GM12878 (cell line): ENCODE measurements at regions not wholly inside any gene's neighbourhood (a gene's known extent, or its start where the extent isn't known, plus 50 kb on each side); places are given as distances from the start of the nearest gene placed in this dataset.

ENCODE experiments used
- ATAC-seq: fragments of 200-7000 bp; cut with Tn5 transposase; 3 replicates; pipeline ENCODE4 v1.9.1; 2020; ENCODE audit warnings: mild to moderate bottlenecking, moderate library complexity
- BruUV-seq: library from RNA; stranded (reverse); fragments of 400-500 nt; replicated peaks from 2 replicates; lab custom pipeline; 2021; lab: Mats Ljungman, UMichigan
- CTCF ChIA-PET: fragments of 300-600 bp; sonication (Branson Sonifier 250); formaldehyde crosslinking; extraction: SDS; loops from one replicate; lab custom pipeline; 2021; ENCODE audit warnings: inconsistent platforms; lab: Yijun Ruan, JAX
- POLR2A ChIA-PET: fragments of 350-600 bp; formaldehyde crosslinking; extraction: SDS; loops from one replicate; lab custom pipeline; 2021; ENCODE audit warnings: inconsistent platforms; lab: Charles Lee
- RAD21 ChIA-PET: fragments of 300-600 bp; sonication (Branson Sonifier 250); formaldehyde crosslinking; loops from one replicate; lab custom pipeline; 2023; ENCODE audit warnings: antibody characterized with exemption; ENCODE audit not compliant: unreplicated experiment; lab: Charles Lee
- SMC1A ChIA-PET: fragments of 300-600 bp; sonication (Branson Sonifier 250); formaldehyde crosslinking; loops from one replicate; lab custom pipeline; 2023; ENCODE audit not compliant: unreplicated experiment, uncharacterized antibody; lab: Charles Lee
- DNase-seq: peaks from one replicate; pipeline ENCODE4 v3.0.0-alpha.2; 2011; ENCODE audit warnings: low read depth, low spot score
- FAIRE-seq: peaks from 3 replicates; lab custom pipeline; 2011; peaks lifted over from hg19 to GRCh38; lab: Jason Lieb, UNC
- H2AFZ ChIP-seq: 2 replicates; pipeline ENCODE4 v1.6.0; 2011; ENCODE audit warnings: low read depth, low read length, control low read depth; ENCODE audit not compliant: control insufficient read depth
- H3K27ac ChIP-seq: 2 replicates; pipeline ENCODE4 v1.5.1; 2011; ENCODE audit warnings: control low read depth; ENCODE audit not compliant: control insufficient read depth, insufficient read depth
- H3K27me3 ChIP-seq, 2 experiments: replicated peaks in 1 of 2; 2 replicates each; pipeline versions ENCODE4 v1.6.0 to v1.6.1; 2011; ENCODE audit warnings: low read length in 1 of 2; ENCODE audit not compliant: control insufficient read depth in 2 of 2, insufficient read depth in 2 of 2
- H3K36me3 ChIP-seq, 2 experiments: 2 replicates each; pipeline ENCODE4 v1.5.1; 2011; ENCODE audit warnings: low read length in 1 of 2; ENCODE audit not compliant: control insufficient read depth in 2 of 2, insufficient read depth in 2 of 2
- H3K4me1 ChIP-seq: 2 replicates; pipeline ENCODE4 v1.6.1; 2011; ENCODE audit warnings: mild to moderate bottlenecking, low read length, moderate library complexity, mixed read lengths; ENCODE audit not compliant: control insufficient read depth, insufficient read depth
- H3K4me2 ChIP-seq: 2 replicates; pipeline ENCODE4 v1.6.0; 2011; ENCODE audit warnings: control low read depth; ENCODE audit not compliant: control insufficient read depth, insufficient read depth
- H3K4me3 ChIP-seq: fragments of 200-600 bp; sonication (generic); 2 replicates; pipeline ENCODE4 v1.5.1; 2016
- H3K79me2 ChIP-seq: 2 replicates; pipeline ENCODE4 v1.6.0; 2011; ENCODE audit warnings: low read length; ENCODE audit not compliant: control insufficient read depth, insufficient read depth
- H3K9ac ChIP-seq: 2 replicates; pipeline ENCODE4 v1.8.0; 2011; ENCODE audit warnings: low read length, control low read depth, mixed read lengths; ENCODE audit not compliant: control insufficient read depth, insufficient read depth
- H3K9me3 ChIP-seq: replicated peaks from 3 replicates; pipeline ENCODE4 v1.5.1; 2011; ENCODE audit warnings: mild to moderate bottlenecking, low read length; ENCODE audit not compliant: control insufficient read depth, insufficient read depth
- H4K20me1 ChIP-seq: 2 replicates; pipeline ENCODE4 v1.6.0; 2011; ENCODE audit not compliant: control insufficient read depth, insufficient read depth
- BACH1 ChIP-seq: fragments of 450-650 bp; IDR thresholded peaks from 2 replicates; pipeline ENCODE4 v1.6.1; 2017; ENCODE audit warnings: mild to moderate bottlenecking, borderline replicate concordance
- BHLHE40 ChIP-seq, 2 experiments: fragments of 450-650 bp in 1 of 2; IDR thresholded peaks; 2 replicates each; pipeline ENCODE4 v1.6.1; 2011 to 2017; ENCODE audit warnings: low read depth in 2 of 2, borderline replicate concordance in 1 of 2, improper control_type of control experiment in 1 of 2, low read length in 1 of 2, mild to moderate bottlenecking in 1 of 2
- CBX3 ChIP-seq: fragments of 200-600 bp; sonication (generic); IDR thresholded peaks from 2 replicates; pipeline ENCODE4 v1.6.1; 2016; ENCODE audit warnings: low read depth, borderline replicate concordance
- CHD1 ChIP-seq: IDR thresholded peaks from 2 replicates; pipeline ENCODE4 v1.6.1; 2012; ENCODE audit warnings: low read depth, low read length, improper control_type of control experiment
- CUX1 ChIP-seq: IDR thresholded peaks from 2 replicates; pipeline ENCODE4 v1.6.1; 2012; ENCODE audit warnings: improper control_type of control experiment, low read depth, low read length; ENCODE audit not compliant: insufficient replicate concordance
- E2F8 ChIP-seq: fragments of 450-650 bp; IDR thresholded peaks from 2 replicates; pipeline ENCODE4 v1.6.1; 2018; ENCODE audit warnings: mild to moderate bottlenecking, low read depth, moderate library complexity; ENCODE audit not compliant: partially characterized antibody
- EZH2 ChIP-seq: IDR thresholded peaks from 2 replicates; pipeline ENCODE4 v1.6.1; 2012; ENCODE audit warnings: low read depth, mild to moderate bottlenecking, control low read depth, inconsistent platforms, low read length, borderline replicate concordance; ENCODE audit not compliant: control insufficient read depth
- HDAC6 ChIP-seq: fragments of 200-600 bp; sonication (generic); IDR thresholded peaks from one replicate; pipeline ENCODE4 v1.8.0; 2017; ENCODE audit warnings: antibody characterized with exemption; ENCODE audit not compliant: unreplicated experiment
- KLF5 ChIP-seq: fragments of 450-650 bp; IDR thresholded peaks from 2 replicates; pipeline ENCODE4 v1.6.1; 2014; ENCODE audit warnings: mild to moderate bottlenecking; ENCODE audit not compliant: partially characterized antibody
- MYB ChIP-seq: fragments of 150-350 bp; IDR thresholded peaks from 2 replicates; pipeline ENCODE4 v1.6.1; 2014; ENCODE audit warnings: mild to moderate bottlenecking, low read depth, low read length, borderline replicate concordance
- NFXL1 ChIP-seq: fragments of 450-650 bp; IDR thresholded peaks from 2 replicates; pipeline ENCODE4 v1.6.1; 2017; ENCODE audit warnings: antibody characterized with exemption, mild to moderate bottlenecking, borderline replicate concordance
- PAX5 ChIP-seq: IDR thresholded peaks from 2 replicates; pipeline ENCODE4 v1.6.1; 2011; ENCODE audit warnings: low read depth, low read length, borderline replicate concordance
- RBBP5 ChIP-seq: fragments of 200-600 bp; sonication (generic); conservative IDR thresholded peaks from 2 replicates; pipeline ENCODE4 v1.6.1; 2016
- SIN3A ChIP-seq: IDR thresholded peaks from 2 replicates; pipeline ENCODE4 v1.6.1; 2012; ENCODE audit warnings: low read depth, low read length, improper control_type of control experiment
- STAT1 ChIP-seq: fragments of 450-650 bp; conservative IDR thresholded peaks from 2 replicates; pipeline ENCODE4 v1.6.1; 2014; ENCODE audit warnings: antibody characterized with exemption, mild to moderate bottlenecking
- STAT3 ChIP-seq: IDR thresholded peaks from 2 replicates; pipeline ENCODE4 v1.6.1; 2011; ENCODE audit warnings: low read depth, low read length, improper control_type of control experiment
- SUZ12 ChIP-seq: fragments of 200-600 bp; sonication (generic); IDR thresholded peaks from one replicate; pipeline ENCODE4 v1.6.1; 2018; ENCODE audit warnings: antibody characterized with exemption, mild to moderate bottlenecking; ENCODE audit not compliant: unreplicated experiment
- ZNF622 ChIP-seq: fragments of 450-650 bp; IDR thresholded peaks from 2 replicates; pipeline ENCODE4 v1.6.1; 2017; ENCODE audit warnings: mild to moderate bottlenecking, inconsistent platforms
- ZZZ3 ChIP-seq: IDR thresholded peaks from 2 replicates; pipeline ENCODE4 v1.6.1; 2011; ENCODE audit warnings: low read depth; ENCODE audit not compliant: control insufficient read depth, insufficient read length
- WGBS: methylation state at CpG from one replicate; pipeline ENCODE4 v1.1.6; 2016; ENCODE audit warnings: low lambda C conversion rate; ENCODE audit not compliant: insufficient replicate concordance, insufficient coverage; ENCODE audit errors: missing lambda C conversion rate; 5-methylcytosine and 5-hydroxymethylcytosine counted together
- in situ Hi-C: fragments of 300-500 bp; cut with MboI; formaldehyde crosslinking; loops from 9 replicates; pipeline ENCODE4 v1.14.3; 2018; ENCODE audit warnings: mixed read lengths
- intact Hi-C: fragments of 100-400 bp; cut with micrococcal nuclease; formaldehyde crosslinking; loops from one replicate; pipeline ENCODE4 v1.14.2; 2022; ENCODE audit not compliant: unreplicated experiment

- ChIA-PET RAD21 (no interaction called here), SMC1A (no interaction called here), POLR2A (no interaction called here), CTCF (interaction anchor here (1.6 kb wide), 1 partner anchor 28 kb away, joined by 5 read pairs; no protein-coding TSS in a partner anchor)
- Histone ChIP-seq H3K27me3 (no peaks in the 10 kb centered on the region; a peak in 1 of 4 replicates), H3K4me3 (no peak overlapping the region), H3K36me3 (no peaks in the 10 kb centered on the region), H3K4me1 (no peaks in the 10 kb centered on the region), H3K4me2 (no peak overlapping the region), H3K79me2 (no peaks in the 10 kb centered on the region), H2AFZ (no peak overlapping the region), H4K20me1 (no peaks in the 10 kb centered on the region), H3K9ac (no peak overlapping the region), H3K9me3 (no peaks in the 10 kb centered on the region), H3K27ac (no peak overlapping the region)
- in situ Hi-C loops (no loop called here), intact Hi-C loops (no loop called here)
- ATAC-seq (no peak), FAIRE-seq (no peak), DNase-seq (no peak)
- no TSS peak for BruUV-seq
- WGBS, result 67% methylated on average over 2 of the region's 2 CpGs
- TF ChIP-seq HDAC6 (no peak), STAT1 (no peak), ZNF622 (no peak), SIN3A (no peak), KLF5 (no peak), CHD1 (no peak), PAX5 (no peak), NFXL1 (no peak), CUX1 (no peak), SUZ12 (no peak), MYB (no peak), RBBP5 (no peak), BHLHE40 (IDR thresholded peaks at IDR 0.05; ENCODE audit: borderline replicate concordance in 1 of 2, low read depth in 2 of 2, low read length in 1 of 2) (no peak), STAT3 (no peak), EZH2 (no peak), CBX3 (no peak), ZZZ3 (no peak), E2F8 (no peak), BACH1 (no peak)
These were observed 66.1 kb upstream of the CRY1 start for GRCh38 chr12:107159384-107159900.
